WTC11 (cell line): ENCODE measurements at regions not wholly inside any gene's neighbourhood (a gene's known extent, or its start where the extent isn't known, plus 50 kb on each side); places are given as distances from the start of the nearest gene placed in this dataset.
A peak's percentile ranks its signal among the peaks of the same experiment; 100 is the strongest.

ENCODE experiments used
- ATAC-seq: fragments of 200-7000 bp; cut with Tn5 transposase; 2 replicates; pipeline ENCODE4 v1.10.0; 2021; ENCODE audit warnings: mild to moderate bottlenecking, moderate library complexity
- CTCF ChIA-PET: fragments of 300-600 bp; sonication (Branson Sonifier 250); formaldehyde crosslinking; loops from one replicate; lab custom pipeline; 2021; ENCODE audit warnings: antibody characterized with exemption; lab: Charles Lee
- POLR2A ChIA-PET: fragments of 350-600 bp; sonication (Branson Sonifier 250); formaldehyde crosslinking; loops from one replicate; lab custom pipeline; 2021; ENCODE audit warnings: antibody characterized with exemption; lab: Charles Lee
- DNase-seq: peaks from one replicate; pipeline ENCODE4 v3.0.0; 2021; ENCODE audit warnings: low spot score
- H3K27ac Mint-ChIP-seq: 2 replicates; pipeline ENCODE4 v1.8.0; 2021; ENCODE audit warnings: mixed read lengths
- H3K27me3 Mint-ChIP-seq: 2 replicates; pipeline ENCODE4 v1.8.0; 2021; ENCODE audit warnings: low read depth, mild to moderate bottlenecking, moderate library complexity, mixed read lengths
- H3K36me3 Mint-ChIP-seq: 2 replicates; pipeline ENCODE4 v1.8.0; 2021; ENCODE audit warnings: mixed read lengths
- H3K4me1 Mint-ChIP-seq: 2 replicates; pipeline ENCODE4 v1.8.0; 2022; ENCODE audit warnings: mixed read lengths
- H3K4me3 Mint-ChIP-seq: 2 replicates; pipeline ENCODE4 v1.8.0; 2021; ENCODE audit warnings: mild to moderate bottlenecking, moderate library complexity, mixed read lengths
- H3K9me3 Mint-ChIP-seq: 2 replicates; pipeline ENCODE4 v1.8.0; 2021; ENCODE audit warnings: mixed read lengths
- AFF4 ChIP-seq: sonication (generic); formaldehyde crosslinking; IDR thresholded peaks from 2 replicates; pipeline ENCODE4 v1.8.1; 2023; ENCODE audit warnings: mild to moderate bottlenecking, missing genetic modification reagents, borderline replicate concordance
- ARID4B ChIP-seq: sonication (generic); formaldehyde crosslinking; IDR thresholded peaks from 2 replicates; pipeline ENCODE4 v1.8.0; 2023; ENCODE audit warnings: missing genetic modification reagents, mild to moderate bottlenecking, borderline replicate concordance
- ATF1 ChIP-seq: sonication (generic); formaldehyde crosslinking; IDR thresholded peaks from 2 replicates; pipeline ENCODE4 v1.8.1; 2023; ENCODE audit warnings: mild to moderate bottlenecking, moderate library complexity, missing genetic modification reagents
- CDX4 ChIP-seq: fragments of 250-450 bp; sonication (Bioruptor Pico); IDR thresholded peaks from 2 replicates; pipeline ENCODE4 v1.9.0; 2021; ENCODE audit warnings: moderate library complexity, mild to moderate bottlenecking, inconsistent platforms, borderline replicate concordance
- CREM ChIP-seq: sonication (generic); formaldehyde crosslinking; IDR thresholded peaks from 2 replicates; pipeline ENCODE4 v1.8.1; 2022; ENCODE audit warnings: mild to moderate bottlenecking, missing genetic modification reagents, moderate library complexity
- E2F1 ChIP-seq: sonication (generic); formaldehyde crosslinking; IDR thresholded peaks from 2 replicates; pipeline ENCODE4 v1.8.0; 2022; ENCODE audit warnings: mild to moderate bottlenecking, missing genetic modification reagents
- ETV6 ChIP-seq: sonication (generic); formaldehyde crosslinking; IDR thresholded peaks from 2 replicates; pipeline ENCODE4 v1.8.1; 2022; ENCODE audit warnings: mild to moderate bottlenecking, missing genetic modification reagents
- GTF2I ChIP-seq: fragments of 250-450 bp; sonication (Bioruptor Pico); conservative IDR thresholded peaks from 2 replicates; pipeline ENCODE4 v1.4.0; 2021; ENCODE audit warnings: mild to moderate bottlenecking
- JAZF1 ChIP-seq: fragments of 250-450 bp; sonication (Bioruptor Pico); IDR thresholded peaks from 2 replicates; pipeline ENCODE4 v1.9.0; 2021; ENCODE audit warnings: moderate library complexity, mild to moderate bottlenecking, inconsistent platforms
- JUN ChIP-seq: sonication (generic); formaldehyde crosslinking; IDR thresholded peaks from 2 replicates; pipeline ENCODE4 v1.8.0; 2023; ENCODE audit warnings: mild to moderate bottlenecking, missing genetic modification reagents
- KAT7 ChIP-seq: sonication (generic); formaldehyde crosslinking; IDR thresholded peaks from 2 replicates; pipeline ENCODE4 v1.8.1; 2023; ENCODE audit warnings: missing genetic modification reagents, mild to moderate bottlenecking, borderline replicate concordance
- NFE2L1 ChIP-seq: sonication (generic); formaldehyde crosslinking; IDR thresholded peaks from 2 replicates; pipeline ENCODE4 v1.8.1; 2023; ENCODE audit warnings: missing genetic modification reagents
- NR1H2 ChIP-seq: sonication (generic); formaldehyde crosslinking; IDR thresholded peaks from 2 replicates; pipeline ENCODE4 v1.9.0; 2021; ENCODE audit warnings: mild to moderate bottlenecking, moderate library complexity, missing genetic modification reagents
- TEAD4 ChIP-seq: sonication (generic); formaldehyde crosslinking; IDR thresholded peaks from 2 replicates; pipeline ENCODE4 v1.8.0; 2022; ENCODE audit warnings: mild to moderate bottlenecking, missing genetic modification reagents
- ZNF281 ChIP-seq: sonication (generic); formaldehyde crosslinking; IDR thresholded peaks from 2 replicates; pipeline ENCODE4 v1.8.0; 2023; ENCODE audit warnings: mild to moderate bottlenecking, missing genetic modification reagents
- ZSCAN18 ChIP-seq: fragments of 250-450 bp; sonication (Bioruptor Pico); IDR thresholded peaks from 2 replicates; pipeline ENCODE4 v2.1.2; 2022; ENCODE audit warnings: mild to moderate bottlenecking, moderate library complexity

GRCh38 chr12:107450541-107450940 is 235.1 kb upstream of the PWP1 start:
- H3K4me1 Mint-ChIP-seq = peaks cover 23% of the 10 kb centered on the region
- ATAC-seq (peak; percentile 58), DNase-seq (no peak)
- H3K27me3 Mint-ChIP-seq = no peaks in the 10 kb centered on the region
- TF ChIP-seq JUN (CRISPR knock-in tag) (no peak), GTF2I (CRISPR knock-in tag) (no peak), JAZF1 (CRISPR knock-in tag) (no peak)
- no peak overlapping the region; the same call in 1 of the 2 replicates for H3K4me3 Mint-ChIP-seq
- CTCF ChIA-PET = interaction anchor here (1.5 to 1.7 kb wide), 3 partner anchors 130 to 319 kb away, joined by 3 to 4 read pairs (median 4); no protein-coding TSS in a partner anchor
- H3K36me3 Mint-ChIP-seq = no peaks in the 10 kb centered on the region
- H3K27ac Mint-ChIP-seq = no peak overlapping the region
- peaks cover 13% of the 10 kb centered on the region for H3K9me3 Mint-ChIP-seq
- POLR2A ChIA-PET = no interaction called here

- ChIA-PET POLR2A (interaction anchor here (0.6 kb wide), 1 partner anchor 72 kb away, joined by 3 read pairs; no protein-coding TSS in a partner anchor), CTCF (interaction anchor here (0.6 to 1.7 kb wide), 7 partner anchors 42 to 319 kb away, joined by 3 to 5 read pairs (median 4); no protein-coding TSS in a partner anchor)
- ATAC-seq (no peak), DNase-seq (no peak)
- Mint-ChIP-seq H3K27me3 (no peaks in the 10 kb centered on the region), H3K9me3 (peaks cover 13% of the 10 kb centered on the region), H3K4me3 (no peak overlapping the region), H3K27ac (no peak overlapping the region), H3K4me1 (peaks cover 23% of the 10 kb centered on the region), H3K36me3 (no peaks in the 10 kb centered on the region)
- TF ChIP-seq E2F1 (CRISPR knock-in tag) (no peak), NFE2L1 (CRISPR knock-in tag) (no peak), ARID4B (no peak), TEAD4 (no peak), ATF1 (CRISPR knock-in tag) (no peak), ZSCAN18 (CRISPR knock-in tag) (no peak), KAT7 (CRISPR knock-in tag) (no peak), NR1H2 (no peak), ETV6 (CRISPR knock-in tag) (no peak), CDX4 (CRISPR knock-in tag) (no peak), AFF4 (CRISPR knock-in tag) (no peak), CREM (no peak), ZNF281 (no peak), JUN (CRISPR knock-in tag) (no peak)
Measured at GRCh38 chr12:107451246-107451645, 234.4 kb upstream of the PWP1 start.
